Small intestine (tissue), 7 donors: ENCODE measurements at regions not wholly inside any gene's neighbourhood (a gene's known extent, or its start where the extent isn't known, plus 50 kb on each side); places are given as distances from the start of the nearest gene placed in this dataset.
A peak's percentile ranks its signal among the peaks of the same experiment; 100 is the strongest.

ENCODE experiments used
- DNase-seq, 2 donors: peaks; one replicate each; pipeline versions ENCODE4 v3.0.0 to v3.0.0-alpha.2; 2013
- FAIRE-seq: peaks from 2 replicates; lab custom pipeline; 2012; peaks lifted over from hg19 to GRCh38; lab: Jason Lieb, UNC
- H3K27ac ChIP-seq, 3 donors: one replicate each; pipeline ENCODE4 v1.5.1; 2013; ENCODE audit warnings: low read length in 2 of 3, mild to moderate bottlenecking in 2 of 3, control low read depth in 1 of 3, inconsistent platforms in 1 of 3, low read depth in 1 of 3, moderate library complexity in 1 of 3
- H3K27me3 ChIP-seq, 3 donors: one replicate each; pipeline ENCODE4 v1.6.1; 2013; ENCODE audit warnings: low read length in 3 of 3, inconsistent platforms in 1 of 3; ENCODE audit not compliant: control insufficient read depth in 3 of 3, insufficient read depth in 3 of 3
- H3K36me3 ChIP-seq, 3 donors: one replicate each; pipeline ENCODE4 v1.6.1; 2013; ENCODE audit warnings: low read length in 3 of 3, inconsistent platforms in 1 of 3, low read depth in 1 of 3, mild to moderate bottlenecking in 1 of 3, moderate library complexity in 1 of 3; ENCODE audit not compliant: control insufficient read depth in 3 of 3, insufficient read depth in 2 of 3
- H3K4me1 ChIP-seq, 3 donors: one replicate each; pipeline ENCODE4 v1.6.1; 2013; ENCODE audit warnings: low read length in 2 of 3, inconsistent platforms in 1 of 3, low read depth in 1 of 3, mild to moderate bottlenecking in 1 of 3, moderate library complexity in 1 of 3; ENCODE audit not compliant: control insufficient read depth in 3 of 3, insufficient read depth in 2 of 3
- H3K4me3 ChIP-seq, 3 donors: one replicate each; pipeline ENCODE4 v1.5.1; 2013; ENCODE audit warnings: low read length in 3 of 3, control low read depth in 1 of 3, inconsistent platforms in 1 of 3, low read depth in 1 of 3, mild to moderate bottlenecking in 1 of 3, moderate library complexity in 1 of 3
- H3K9me3 ChIP-seq, 2 donors: one replicate each; pipeline ENCODE4 v1.6.1; 2013; ENCODE audit warnings: low read depth in 1 of 2, low read length in 1 of 2; ENCODE audit not compliant: control insufficient read depth in 2 of 2, insufficient read depth in 1 of 2
- WGBS, 3 donors: extraction: QIAGEN DNeasy Blood & Tissue Kit; methylation state at CpG; one replicate each; pipeline ENCODE4 v1.1.7; 2013; 5-methylcytosine and 5-hydroxymethylcytosine counted together
- donor health status: healthy with polysubstance abuse.
- donor health status: control.
- donor health status: control.
- donor health status: Bipolar disorder and iron deficiency.
- donor health status: healthy.

GRCh38 chr2:217366266-217366895, 506.5 kb upstream of the TNP1 start:
- H3K27me3 ChIP-seq: no peaks in the 10 kb centered on the region
- no peak overlapping the region for H3K27ac ChIP-seq
- no peaks in the 10 kb centered on the region for H3K36me3 ChIP-seq
- DNase-seq (no peak), FAIRE-seq (no peak)
- WGBS, 3 donors: 61 to 73% (median 68%) methylated on average over 4 of the region's 4 CpGs
- no peaks in the 10 kb centered on the region for H3K9me3 ChIP-seq
- peaks cover 0 to 2% (median 0%) of the 10 kb centered on the region in 3 donors for H3K4me1 ChIP-seq
- H3K4me3 ChIP-seq: no peak overlapping the region

- 59 to 78% (median 66%) methylated on average over 3 of the region's 3 CpGs for WGBS, 3 donors
- H3K4me1 ChIP-seq: peaks cover 0 to 2% (median 0%) of the 10 kb centered on the region in 3 donors
- FAIRE-seq: no peak
Observed at GRCh38 chr2:217365656-217366055, 505.8 kb upstream of the TNP1 start.

DNA sequence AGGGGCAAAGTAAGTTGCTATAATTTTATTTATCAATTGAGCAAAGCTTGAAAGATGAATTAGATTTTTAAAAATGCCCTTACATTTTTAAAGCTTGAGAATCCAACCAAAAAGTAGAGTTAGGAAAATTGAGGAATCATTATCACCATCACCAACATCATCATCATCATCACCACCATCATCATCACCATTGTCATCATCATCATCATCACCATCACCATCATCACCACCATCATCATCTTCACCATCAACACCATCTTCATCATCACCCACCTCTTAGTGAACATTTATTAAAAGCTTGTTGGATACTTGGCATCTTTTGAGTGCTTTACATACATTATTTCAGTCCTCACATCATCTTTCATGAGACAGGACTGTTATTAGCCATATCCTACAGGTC, 504.4 kb upstream of the TNP1 start:
- no peaks in the 10 kb centered on the region for H3K36me3 ChIP-seq
- DNase-seq: no peak
- H3K4me1 ChIP-seq: peaks cover 0 to 2% (median 0%) of the 10 kb centered on the region in 3 donors
- no peak overlapping the region for H3K27ac ChIP-seq
- no peaks in the 10 kb centered on the region for H3K9me3 ChIP-seq
- FAIRE-seq: no peak
- no peak overlapping the region for H3K4me3 ChIP-seq
- H3K27me3 ChIP-seq: peaks cover 0 to 3% (median 0%) of the 10 kb centered on the region in 3 donors

More at GRCh38 chr2:217365656-217366055, 505.8 kb upstream of the TNP1 start:
- Histone ChIP-seq H3K27me3 (no peaks in the 10 kb centered on the region), H3K36me3 (no peaks in the 10 kb centered on the region), H3K27ac (no peak overlapping the region), H3K9me3 (no peaks in the 10 kb centered on the region), H3K4me3 (no peak overlapping the region)
- DNase-seq: no peak

DNA sequence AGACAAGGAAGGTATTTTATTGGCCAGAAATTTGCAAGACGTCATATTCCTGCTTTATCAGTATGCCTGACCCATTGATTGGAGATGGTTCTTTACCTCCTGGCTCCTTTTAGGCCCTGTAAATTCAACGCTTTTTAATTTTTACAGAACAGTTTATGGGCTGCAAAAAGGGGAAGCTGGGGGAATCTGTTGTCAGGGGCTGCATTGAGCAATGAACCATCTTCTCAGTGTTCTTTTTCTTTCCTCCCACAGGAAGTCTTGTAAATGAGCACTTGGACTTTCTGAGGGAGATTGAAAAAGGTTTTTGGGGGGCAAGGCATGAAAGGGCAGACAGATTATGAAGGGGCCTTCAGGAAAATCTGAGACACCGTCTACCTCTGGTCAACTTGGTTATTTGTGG, 503.6 kb upstream of the TNP1 start:
- DNase-seq: no peak

GRCh38 chr2:217362710-217363109, 502.8 kb upstream of the TNP1 start:
- H3K36me3 ChIP-seq: no peaks in the 10 kb centered on the region
- FAIRE-seq: no peak
- no peaks in the 10 kb centered on the region for H3K9me3 ChIP-seq
- no peak for DNase-seq
- H3K4me3 ChIP-seq: no peak overlapping the region
- H3K27me3 ChIP-seq: peaks cover 0 to 3% (median 0%) of the 10 kb centered on the region in 3 donors
- H3K4me1 ChIP-seq: peaks cover 0 to 2% (median 0%) of the 10 kb centered on the region in 3 donors
- H3K27ac ChIP-seq: no peak overlapping the region
- 74 to 82% (median 78%) methylated on average over 5 of the region's 5 CpGs for WGBS, 3 donors

More for the DNA sequence above, 503.6 kb upstream of the TNP1 start:
- no peak for FAIRE-seq
- no peak overlapping the region for H3K27ac ChIP-seq
- peaks cover 0 to 3% (median 0%) of the 10 kb centered on the region in 3 donors for H3K27me3 ChIP-seq
- peaks cover 0 to 2% (median 0%) of the 10 kb centered on the region in 3 donors for H3K4me1 ChIP-seq
- no peaks in the 10 kb centered on the region for H3K36me3 ChIP-seq
- no peaks in the 10 kb centered on the region for H3K9me3 ChIP-seq
- H3K4me3 ChIP-seq: no peak overlapping the region
- WGBS, 3 donors: 75 to 83% (median 81%) methylated on average over 3 of the region's 3 CpGs

GRCh38 chr2:217362286-217362685, 502.4 kb upstream of the TNP1 start:
- FAIRE-seq: no peak
- Histone ChIP-seq H3K4me1 (peaks cover 0 to 2% (median 0%) of the 10 kb centered on the region in 3 donors), H3K9me3 (no peaks in the 10 kb centered on the region), H3K27ac (no peak overlapping the region), H3K36me3 (no peaks in the 10 kb centered on the region), H3K27me3 (peaks cover 0 to 3% (median 0%) of the 10 kb centered on the region in 3 donors), H3K4me3 (no peak overlapping the region)
- 86 to 94% (median 90%) methylated on average over 1 of the region's 1 CpG for WGBS, 3 donors
- no peak for DNase-seq

DNA sequence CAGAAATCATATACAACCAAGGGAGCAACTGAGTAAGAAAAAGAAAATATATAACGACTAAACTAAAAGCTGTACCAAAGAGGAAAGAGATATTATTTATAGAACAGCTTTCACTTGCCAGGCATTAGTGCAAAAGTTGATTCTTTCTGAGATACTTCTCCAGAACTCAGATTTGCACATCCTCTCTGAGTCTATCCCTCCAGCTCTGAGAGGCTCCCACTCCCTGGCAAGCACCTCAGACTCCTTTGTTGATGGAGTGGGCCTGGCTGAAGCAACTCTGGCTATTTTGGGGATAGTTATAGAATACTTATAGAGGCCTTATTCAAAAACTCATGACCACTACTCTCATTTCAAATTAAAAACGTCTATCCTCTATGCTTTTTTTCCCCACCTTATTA, 501.6 kb upstream of the TNP1 start:
- Histone ChIP-seq H3K9me3 (no peaks in the 10 kb centered on the region), H3K36me3 (no peaks in the 10 kb centered on the region), H3K27me3 (peaks cover 0 to 3% (median 0%) of the 10 kb centered on the region in 3 donors), H3K27ac (no peak overlapping the region), H3K4me3 (no peak overlapping the region), H3K4me1 (peaks cover 0 to 5% (median 0%) of the 10 kb centered on the region in 3 donors)
- 37 to 47% (median 46%) methylated on average over 2 of the region's 2 CpGs for WGBS, 3 donors
- FAIRE-seq (no peak), DNase-seq (no peak)

GRCh38 chr2:217360781-217361482, 501.1 kb upstream of the TNP1 start:
- no peaks in the 10 kb centered on the region for H3K36me3 ChIP-seq
- FAIRE-seq: no peak

More at GRCh38 chr2:217360781-217361482, 501.1 kb upstream of the TNP1 start:
- Histone ChIP-seq H3K27me3 (peaks cover 0 to 3% (median 0%) of the 10 kb centered on the region in 3 donors), H3K4me3 (no peak overlapping the region), H3K9me3 (no peaks in the 10 kb centered on the region), H3K4me1 (peaks cover 0 to 5% (median 0%) of the 10 kb centered on the region in 3 donors), H3K27ac (peak overlapping the region in 1 of 3 donors; percentile 21)
- DNase-seq: no peak
- WGBS, 3 donors: 19 to 38% (median 27%) methylated on average over 4 of the region's 4 CpGs
